Hepatic stellate cell (primary cell): ENCODE measurements at regions not wholly inside any gene's neighbourhood (a gene's known extent, or its start where the extent isn't known, plus 50 kb on each side); places are given as distances from the start of the nearest gene placed in this dataset.

Experiments used
- DNase-seq: peaks from one replicate; pipeline ENCODE4 v3.0.0; 2011; ENCODE audit warnings: low spot score

- DNase-seq, result no peak
Observed at GRCh38 chr6:170178561-170179477, 112.1 kb downstream of the DLL1 start.

GRCh38 chr6:170177772-170178560, 112.9 kb downstream of the DLL1 start:
- no peak for DNase-seq

GRCh38 chr6:170176898-170177771, 113.7 kb downstream of the DLL1 start:
- DNase-seq, result peak; percentile 54

GRCh38 chr6:170176136-170176897, 114.6 kb downstream of the DLL1 start:
- no peak for DNase-seq

- no peak for DNase-seq
Observed at GRCh38 chr6:170175644-170176135, 115.2 kb downstream of the DLL1 start.

- DNase-seq, result no peak
Observed at GRCh38 chr6:170174771-170175643, 115.9 kb downstream of the DLL1 start.

- DNase-seq, result no peak
Observed at GRCh38 chr6:170174124-170174770, 116.6 kb downstream of the DLL1 start.

GRCh38 chr6:170173335-170173881, 117.5 kb downstream of the DLL1 start:
- no peak for DNase-seq

- no peak for DNase-seq
Observed at GRCh38 chr6:170172825-170173256, 118.0 kb downstream of the DLL1 start.

- DNase-seq, result no peak
Observed at GRCh38 chr6:170172392-170172791, 118.5 kb downstream of the DLL1 start.

GRCh38 chr6:170167657-170168159, 123.2 kb downstream of the DLL1 start:
- no peak for DNase-seq

- DNase-seq, result no peak
Observed at GRCh38 chr6:170166511-170167122, 124.3 kb downstream of the DLL1 start.

- DNase-seq, result no peak
Observed at GRCh38 chr6:170165471-170166117, 125.3 kb downstream of the DLL1 start.

GRCh38 chr6:170165085-170165470, 125.8 kb downstream of the DLL1 start:
- DNase-seq, result no peak

- no peak for DNase-seq
Observed at GRCh38 chr6:170164271-170164900, 126.5 kb downstream of the DLL1 start.

GRCh38 chr6:170163405-170164170, 127.3 kb downstream of the DLL1 start:
- DNase-seq, result no peak
